ENCODE measurements at regions not wholly inside any gene's neighbourhood (a gene's known extent, or its start where the extent isn't known, plus 50 kb on each side); places are given as distances from the start of the nearest gene placed in this dataset.
"Not testable (repeated sequence)": the region's sequence is repeated elsewhere in the genome, so short reads cannot be mapped to it uniquely, and the experiment has no call there.

GRCh38 chr4:154907345-154908045, 126.4 kb downstream of the RBM46 start:
- WGBS (ENCODE audit: low lambda C conversion rate, missing lambda C conversion rate): 88% methylated on average over 17 of the region's 17 CpGs
- H3K9me2 ChIP-seq (replicated peaks; ENCODE audit: insufficient read depth); H3K4me2 ChIP-seq; H2AFZ ChIP-seq; H4K20me1 ChIP-seq (ENCODE audit: insufficient read depth, poor library complexity, severe bottlenecking); H3K4me3 ChIP-seq; H3K36me3 ChIP-seq (replicated peaks; ENCODE audit: insufficient read depth, low read depth); H3K9me3 ChIP-seq (ENCODE audit: low read depth); H3K4me1 ChIP-seq (ENCODE audit: insufficient read depth); H3K79me2 ChIP-seq; DNase-seq (ENCODE audit: low spot score); H3K27me3 ChIP-seq: not testable (repeated sequence)
- peak overlapping the region; percentile 53 for H3K27ac ChIP-seq

- H3K4me2 ChIP-seq: no peak overlapping the region
- no peak for TF ChIP-seq EZH2phosphoT487 (IDR thresholded peaks at IDR 0.05; ENCODE audit: low read depth, severe bottlenecking, unreplicated experiment)
- no peak for TF ChIP-seq EZH2 (IDR thresholded peaks at IDR 0.05; ENCODE audit: borderline replicate concordance)
- no peaks in the 10 kb centered on the region for H3K9me2 ChIP-seq (replicated peaks; ENCODE audit: insufficient read depth)
- no peak overlapping the region for H3K4me3 ChIP-seq
- peak; percentile 25 for DNase-seq (ENCODE audit: low spot score)
- H3K36me3 ChIP-seq (replicated peaks; ENCODE audit: insufficient read depth, low read depth): no peaks in the 10 kb centered on the region
- no peak overlapping the region for H2AFZ ChIP-seq
- peak overlapping the region; percentile 94 for H3K27ac ChIP-seq
- H3K4me1 ChIP-seq (ENCODE audit: insufficient read depth): peaks cover 8% of the 10 kb centered on the region
- H3K9me3 ChIP-seq (ENCODE audit: low read depth): no peaks in the 10 kb centered on the region
- no peaks in the 10 kb centered on the region for H3K79me2 ChIP-seq
- WGBS (ENCODE audit: low lambda C conversion rate, missing lambda C conversion rate): 81% methylated on average over 1 of the region's 1 CpG
- H3K27me3 ChIP-seq: no peaks in the 10 kb centered on the region
- H4K20me1 ChIP-seq (ENCODE audit: insufficient read depth, poor library complexity, severe bottlenecking): no peaks in the 10 kb centered on the region
Measured at GRCh38 chr4:154908168-154908567, 127.1 kb downstream of the RBM46 start.

DNA sequence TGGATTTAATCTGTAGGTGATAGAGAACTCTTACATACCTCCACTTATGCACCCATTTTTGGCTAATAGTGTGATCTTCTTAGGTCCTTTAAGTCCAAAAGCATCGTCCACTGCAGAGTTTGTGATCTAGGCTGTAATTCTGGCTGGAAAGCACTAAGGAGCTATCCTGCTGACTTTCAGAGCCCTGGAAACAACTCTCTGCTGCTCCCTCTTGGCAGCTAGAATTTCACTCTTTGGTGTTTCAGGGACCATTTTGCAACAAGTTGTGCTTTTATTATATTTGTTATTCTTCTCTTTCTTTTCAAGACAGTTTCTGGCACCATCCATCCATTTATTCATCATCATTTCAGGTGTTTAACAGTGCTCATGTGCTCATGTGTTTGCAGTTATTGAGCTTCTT, 130.0 kb downstream of the RBM46 start:
- peak; percentile 32 for DNase-seq (ENCODE audit: low spot score)
- Histone ChIP-seq H3K27ac (no peak overlapping the region), H3K4me1 (ENCODE audit: insufficient read depth) (peaks cover 8% of the 10 kb centered on the region), H3K79me2 (no peaks in the 10 kb centered on the region), H2AFZ (no peak overlapping the region), H3K4me2 (no peak overlapping the region), H3K9me2 (replicated peaks; ENCODE audit: insufficient read depth) (no peaks in the 10 kb centered on the region), H3K4me3 (no peak overlapping the region), H3K9me3 (ENCODE audit: low read depth) (no peaks in the 10 kb centered on the region), H3K27me3 (no peaks in the 10 kb centered on the region), H3K36me3 (replicated peaks; ENCODE audit: insufficient read depth, low read depth) (no peaks in the 10 kb centered on the region), H4K20me1 (ENCODE audit: insufficient read depth, poor library complexity, severe bottlenecking) (no peaks in the 10 kb centered on the region)
- 45% methylated on average over 1 of the region's 1 CpG for WGBS (ENCODE audit: low lambda C conversion rate, missing lambda C conversion rate)
- TF ChIP-seq CTCF (IDR thresholded peaks at IDR 0.05; ENCODE audit: poor library complexity) (peak; percentile 51), EZH2phosphoT487 (IDR thresholded peaks at IDR 0.05; ENCODE audit: low read depth, severe bottlenecking, unreplicated experiment) (no peak)

GRCh38 chr4:154911608-154912098, 130.6 kb downstream of the RBM46 start:
- Histone ChIP-seq H3K36me3 (replicated peaks; ENCODE audit: insufficient read depth, low read depth) (no peaks in the 10 kb centered on the region), H2AFZ (no peak overlapping the region), H3K9me2 (replicated peaks; ENCODE audit: insufficient read depth) (no peaks in the 10 kb centered on the region), H3K4me3 (no peak overlapping the region), H3K27ac (no peak overlapping the region), H3K9me3 (ENCODE audit: low read depth) (no peaks in the 10 kb centered on the region), H3K4me2 (no peak overlapping the region), H3K4me1 (ENCODE audit: insufficient read depth) (peaks cover 8% of the 10 kb centered on the region), H3K79me2 (no peaks in the 10 kb centered on the region), H3K27me3 (no peaks in the 10 kb centered on the region), H4K20me1 (ENCODE audit: insufficient read depth, poor library complexity, severe bottlenecking) (no peaks in the 10 kb centered on the region)
- TF ChIP-seq CTCF (IDR thresholded peaks at IDR 0.05; ENCODE audit: poor library complexity): no peak
- TF ChIP-seq EZH2 (IDR thresholded peaks at IDR 0.05; ENCODE audit: borderline replicate concordance): no peak
- TF ChIP-seq EZH2phosphoT487 (IDR thresholded peaks at IDR 0.05; ENCODE audit: low read depth, severe bottlenecking, unreplicated experiment): no peak
- WGBS (ENCODE audit: low lambda C conversion rate, missing lambda C conversion rate): 72% methylated on average over 3 of the region's 3 CpGs
- no peak for DNase-seq (ENCODE audit: low spot score)

Measured in hepatocyte (in vitro differentiated cells).